Spleen (tissue), 7 donors: ENCODE measurements at regions not wholly inside any gene's neighbourhood (a gene's known extent, or its start where the extent isn't known, plus 50 kb on each side); places are given as distances from the start of the nearest gene placed in this dataset.

ENCODE experiments used
- POLR2A ChIP-seq, 3 donors: fragments of 450-650 bp; IDR thresholded peaks; one replicate each; pipeline ENCODE4 v1.5.1; 2017; ENCODE audit warnings: antibody characterized with exemption in 3 of 3, mild to moderate bottlenecking in 1 of 3
- POLR2AphosphoS5 ChIP-seq, 3 donors: sonication (generic); formaldehyde crosslinking; IDR thresholded peaks; one replicate each; pipeline ENCODE4 v1.5.1; 2017; ENCODE audit warnings: antibody characterized with exemption in 3 of 3
- TF ChIP-seq, protein P1 (sequence below), 11 experiments: fragments of 200-600 bp in 7 of 11; fragments of 450-650 bp in 4 of 11; sonication (generic) in 4 of 11; IDR thresholded peaks in 8 of 11; conservative IDR thresholded peaks in 3 of 11; 1 replicate in 7 of 11; 2 replicates in 4 of 11; pipeline versions ENCODE4 v1.4.0 to v1.8.0; 2016 to 2021; ENCODE audit warnings: antibody characterized with exemption in 11 of 11, inconsistent platforms in 4 of 11, mild to moderate bottlenecking in 1 of 11
- donor health status: DM: no; HTN: no; CAD: no; lungs with moderate emphysema.
- donor health status: DM: no; HTN: no; CAD: no.
- donor health status: DM: no; HTN: no; CAD: no.

DNA sequence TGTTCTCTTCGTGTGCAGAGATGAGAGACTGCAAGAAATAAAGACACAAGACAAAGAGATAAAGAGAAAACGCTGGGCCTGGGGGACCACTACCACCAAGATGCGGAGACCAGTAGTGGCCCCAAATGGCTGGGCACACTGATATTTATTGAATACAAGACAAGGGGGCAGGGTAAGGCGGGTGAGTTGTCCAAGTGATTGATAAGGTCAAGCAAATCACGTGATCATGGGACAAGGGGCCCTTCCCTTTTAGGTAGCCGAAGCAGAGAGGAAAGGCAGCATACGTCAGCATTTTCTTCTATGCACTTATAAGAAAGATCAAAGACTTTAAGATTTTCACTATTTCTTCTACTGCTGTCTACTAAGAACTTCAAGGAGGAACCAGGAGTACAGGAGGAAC lies 762.1 kb downstream of the TNS3 start:
- no peak for TF ChIP-seq POLR2AphosphoS5 (IDR thresholded peaks at IDR 0.05)
- TF ChIP-seq POLR2A (IDR thresholded peaks at IDR 0.05) = no peak
- TF ChIP-seq, protein P1, sequence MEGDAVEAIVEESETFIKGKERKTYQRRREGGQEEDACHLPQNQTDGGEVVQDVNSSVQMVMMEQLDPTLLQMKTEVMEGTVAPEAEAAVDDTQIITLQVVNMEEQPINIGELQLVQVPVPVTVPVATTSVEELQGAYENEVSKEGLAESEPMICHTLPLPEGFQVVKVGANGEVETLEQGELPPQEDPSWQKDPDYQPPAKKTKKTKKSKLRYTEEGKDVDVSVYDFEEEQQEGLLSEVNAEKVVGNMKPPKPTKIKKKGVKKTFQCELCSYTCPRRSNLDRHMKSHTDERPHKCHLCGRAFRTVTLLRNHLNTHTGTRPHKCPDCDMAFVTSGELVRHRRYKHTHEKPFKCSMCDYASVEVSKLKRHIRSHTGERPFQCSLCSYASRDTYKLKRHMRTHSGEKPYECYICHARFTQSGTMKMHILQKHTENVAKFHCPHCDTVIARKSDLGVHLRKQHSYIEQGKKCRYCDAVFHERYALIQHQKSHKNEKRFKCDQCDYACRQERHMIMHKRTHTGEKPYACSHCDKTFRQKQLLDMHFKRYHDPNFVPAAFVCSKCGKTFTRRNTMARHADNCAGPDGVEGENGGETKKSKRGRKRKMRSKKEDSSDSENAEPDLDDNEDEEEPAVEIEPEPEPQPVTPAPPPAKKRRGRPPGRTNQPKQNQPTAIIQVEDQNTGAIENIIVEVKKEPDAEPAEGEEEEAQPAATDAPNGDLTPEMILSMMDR (IDR thresholded peaks at IDR 0.05 in 8 of 11, conservative IDR thresholded peaks at IDR 0.05 in 3 of 11) = no peak
